GM21360 (cell line): ENCODE measurements at regions not wholly inside any gene's neighbourhood (a gene's known extent, or its start where the extent isn't known, plus 50 kb on each side); places are given as distances from the start of the nearest gene placed in this dataset.

Experiments
- ATAC-seq: cut with Tn5 transposase; IDR thresholded peaks from one replicate; pipeline ENCODE4 v1.9.1; 2021; ENCODE audit warnings: mild to moderate bottlenecking, moderate library complexity; ENCODE audit not compliant: unreplicated experiment

DNA sequence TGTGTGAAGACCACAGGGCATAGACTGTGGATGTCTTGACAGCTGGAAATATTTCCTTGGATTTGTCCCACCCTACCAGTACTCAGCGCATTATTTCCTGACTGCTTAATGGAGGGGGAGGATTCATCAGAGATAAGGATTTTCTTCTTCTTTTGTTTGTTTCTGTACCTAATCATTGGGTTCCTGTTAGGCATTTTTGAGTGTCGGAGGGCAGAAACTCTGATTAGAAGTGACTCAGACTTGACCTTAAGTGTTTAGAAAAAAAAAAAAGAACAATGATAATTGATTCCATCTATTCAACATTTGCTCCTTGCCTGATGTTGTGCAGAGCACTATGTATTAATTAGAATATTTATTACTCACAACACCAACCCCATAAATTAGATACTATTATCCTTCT is 78.5 kb upstream of the SYNPR start:
- ATAC-seq, result no peak

DNA sequence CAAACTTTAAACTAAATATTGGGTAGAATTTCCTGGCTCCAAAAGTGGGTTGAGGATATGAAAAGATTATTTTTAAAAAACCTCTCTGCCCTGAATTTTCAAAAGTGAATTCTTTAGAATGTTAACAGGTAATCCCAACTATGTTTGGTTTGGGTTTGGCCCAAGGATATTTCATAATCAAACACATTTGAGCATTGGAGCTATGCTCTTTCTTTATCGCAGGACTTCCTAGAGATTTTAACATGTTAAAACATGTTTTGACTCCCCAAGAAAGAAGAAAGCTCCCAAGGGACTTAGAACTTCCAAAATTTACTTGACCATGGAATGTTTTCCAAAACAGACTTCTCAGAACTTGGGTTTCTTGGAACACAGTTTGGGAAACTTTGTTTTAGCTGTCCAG is 75.6 kb upstream of the SYNPR start:
- no peak for ATAC-seq

DNA sequence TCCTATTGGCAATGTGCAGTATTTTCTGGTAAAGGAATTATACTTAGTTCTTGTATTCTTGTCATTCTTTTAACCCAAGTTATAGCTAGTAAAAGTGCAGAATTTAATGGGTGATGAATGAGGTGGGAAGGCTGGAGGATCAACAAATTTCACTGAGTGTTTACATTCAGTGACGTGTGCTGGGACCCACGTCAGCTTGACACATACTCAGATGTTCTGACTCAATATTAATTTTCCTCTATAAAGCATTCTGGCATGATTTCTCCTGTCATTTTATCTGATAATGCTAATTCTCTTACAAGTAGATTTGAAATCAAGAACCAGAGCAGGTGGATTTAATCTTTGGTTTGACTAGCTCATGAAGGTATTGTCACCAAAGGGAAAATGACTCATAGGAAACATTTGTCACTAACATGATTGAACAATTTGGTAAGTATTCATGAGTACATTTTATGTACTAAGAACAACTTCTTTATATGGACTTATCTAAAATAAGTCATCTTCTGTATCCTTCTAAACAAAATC is 71.0 kb upstream of the SYNPR start:
- ATAC-seq, result no peak

DNA sequence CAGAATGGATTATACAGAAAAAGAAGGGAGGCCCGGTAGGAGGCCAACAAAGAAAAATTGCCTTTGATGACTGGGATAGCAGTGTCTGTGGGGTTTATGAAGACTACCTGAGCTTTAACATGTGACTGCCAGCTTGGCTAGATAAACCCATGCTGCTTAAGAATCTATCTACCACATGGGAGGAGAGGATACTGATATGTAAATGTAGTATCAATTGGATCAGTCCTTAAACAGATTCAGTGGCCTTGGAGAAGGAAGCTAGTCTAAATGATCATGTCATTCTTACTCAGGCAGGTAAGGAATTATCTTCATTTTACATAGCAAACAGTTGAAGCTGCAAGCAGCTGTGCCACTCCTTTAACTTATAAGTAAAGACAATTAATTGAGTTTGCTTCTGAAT is 50.0 kb upstream of the SYNPR start:
- no peak for ATAC-seq
